ENCODE measurements at regions not wholly inside any gene's neighbourhood (a gene's known extent, or its start where the extent isn't known, plus 50 kb on each side); places are given as distances from the start of the nearest gene placed in this dataset.

- no peak for DNase-seq
Observed at GRCh38 chr5:2137444-2138050, 254.8 kb upstream of the IRX4 start.

- no peak for DNase-seq
Observed at GRCh38 chr5:2136728-2137333, 254.1 kb upstream of the IRX4 start.

- no peak for DNase-seq
Observed at GRCh38 chr5:2135833-2136232, 253.1 kb upstream of the IRX4 start.

GRCh38 chr5:2135354-2135753 lies 252.6 kb upstream of the IRX4 start:
- DNase-seq, result no peak

GRCh38 chr5:2134543-2135292 lies 252.0 kb upstream of the IRX4 start:
- no peak for DNase-seq

- DNase-seq, result no peak
Observed at GRCh38 chr5:2133936-2134335, 251.2 kb upstream of the IRX4 start.

- DNase-seq, result no peak
Observed at GRCh38 chr5:2133080-2133479, 250.4 kb upstream of the IRX4 start.

GRCh38 chr5:2132497-2132847 lies 249.7 kb upstream of the IRX4 start:
- no peak for DNase-seq

- no peak for DNase-seq
Observed at GRCh38 chr5:2131826-2132496, 249.2 kb upstream of the IRX4 start.

- DNase-seq, result no peak
Observed at GRCh38 chr5:2131196-2131595, 248.5 kb upstream of the IRX4 start.

GRCh38 chr5:2130361-2130760 lies 247.6 kb upstream of the IRX4 start:
- DNase-seq, result no peak

- no peak for DNase-seq
Observed at GRCh38 chr5:2129568-2130272, 247.0 kb upstream of the IRX4 start.

- DNase-seq, result no peak
Observed at GRCh38 chr5:2128686-2129355, 246.1 kb upstream of the IRX4 start.

- no peak for DNase-seq
Observed at GRCh38 chr5:2126512-2126911, 243.8 kb upstream of the IRX4 start.

GRCh38 chr5:2125901-2126265 lies 243.2 kb upstream of the IRX4 start:
- no peak for DNase-seq

GRCh38 chr5:2125171-2125900 lies 242.6 kb upstream of the IRX4 start:
- DNase-seq, result no peak

- DNase-seq, result no peak
Observed at GRCh38 chr5:2124434-2125170, 241.9 kb upstream of the IRX4 start.

- DNase-seq, result no peak
Observed at GRCh38 chr5:2123874-2124273, 241.1 kb upstream of the IRX4 start.

GRCh38 chr5:2120361-2120760 lies 237.6 kb upstream of the IRX4 start:
- no peak for DNase-seq

- no peak for DNase-seq
Observed at GRCh38 chr5:2119573-2119972, 236.8 kb upstream of the IRX4 start.

All from inflammatory macrophage treated with lipopolysaccharide for 1 hour (primary cell).